Kasumi-1 (cell line): ENCODE measurements at regions not wholly inside any gene's neighbourhood (a gene's known extent, or its start where the extent isn't known, plus 50 kb on each side); places are given as distances from the start of the nearest gene placed in this dataset.

Experiments used
- DNase-seq, 2 experiments: peaks; one replicate each; lab custom pipeline; 2025; lab: John Stamatoyannopoulos, UW

DNA sequence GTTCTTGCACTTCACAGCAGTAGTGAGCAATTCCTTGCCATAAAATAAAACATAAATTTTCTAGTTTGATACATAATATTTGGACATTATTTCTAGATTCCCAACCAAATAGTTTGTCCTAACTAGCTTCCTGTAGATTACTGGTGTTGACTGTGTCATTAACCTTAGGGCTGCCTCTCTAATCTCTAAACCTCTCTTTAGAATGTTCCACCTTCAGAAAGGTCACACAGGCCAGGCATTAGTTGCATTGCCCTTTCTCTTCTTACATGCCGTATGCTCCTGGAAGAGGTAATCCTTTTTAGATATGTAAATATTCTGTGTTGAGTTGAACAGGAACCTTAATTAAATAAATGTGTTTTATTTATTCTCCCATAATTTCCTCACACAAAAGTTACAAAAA is 904.9 kb upstream of the CNTN5 start:
- DNase-seq, result no peak

DNA sequence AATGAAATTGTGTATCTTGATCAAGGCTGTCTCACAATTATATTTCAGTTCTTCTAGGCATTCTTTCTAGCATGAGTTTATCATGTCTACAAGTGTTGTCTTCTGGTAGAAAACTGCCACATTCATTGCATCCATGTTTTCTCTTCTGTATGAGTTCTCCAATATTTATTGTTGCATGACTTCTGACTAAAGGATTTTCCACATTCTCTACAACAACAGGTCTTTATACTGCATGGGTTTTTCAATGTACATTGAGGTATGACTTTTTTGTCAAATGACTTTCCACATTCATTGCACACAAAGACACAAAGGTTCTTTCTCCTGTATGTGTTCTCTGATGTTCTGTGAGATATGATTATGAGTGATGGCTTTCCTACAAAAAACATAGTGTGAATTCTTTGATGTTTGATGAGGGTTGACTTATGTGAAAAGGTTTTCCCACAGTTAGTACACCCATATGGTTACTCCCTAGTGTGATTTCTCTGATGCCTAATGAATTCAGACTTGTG is 890.6 kb upstream of the CNTN5 start:
- no peak for DNase-seq

DNA sequence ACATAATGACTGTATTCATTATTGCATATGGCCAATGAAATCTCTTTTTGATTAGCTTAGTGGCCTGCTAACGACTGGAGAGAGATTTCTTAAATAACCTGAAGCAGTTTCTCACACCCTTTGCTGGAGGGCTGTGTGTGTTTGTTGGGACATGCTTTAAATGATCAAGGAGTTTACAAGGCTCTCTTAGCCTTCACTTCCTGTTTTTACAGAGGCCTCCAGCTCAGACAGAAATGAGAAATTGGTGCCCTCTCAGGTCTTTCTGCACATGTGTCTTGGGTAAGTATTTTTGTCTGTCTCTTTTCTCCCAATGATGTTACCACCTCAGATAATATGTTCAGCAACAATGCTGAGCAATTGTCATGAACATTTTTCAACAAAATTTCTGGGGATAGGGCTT is 884.4 kb upstream of the CNTN5 start:
- DNase-seq, result peak; percentile 14 to 25

DNA sequence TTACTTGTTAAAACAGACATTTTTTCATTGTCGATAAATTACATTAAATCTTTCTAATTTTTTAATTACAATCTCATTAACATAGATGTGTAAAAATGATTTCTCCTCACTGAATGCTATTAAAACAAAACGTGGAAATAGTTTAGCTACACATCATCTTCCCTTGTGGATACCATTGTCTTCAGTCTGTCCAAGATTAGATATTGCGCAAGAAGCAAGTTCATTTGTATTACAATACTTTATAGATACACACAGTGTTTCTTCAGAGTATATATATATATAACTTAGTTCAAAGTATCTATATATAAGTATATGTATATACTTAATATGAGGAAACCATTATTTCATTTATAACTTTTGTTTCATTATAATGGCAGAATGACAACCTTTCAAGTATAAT is 883.3 kb upstream of the CNTN5 start:
- no peak for DNase-seq

DNA sequence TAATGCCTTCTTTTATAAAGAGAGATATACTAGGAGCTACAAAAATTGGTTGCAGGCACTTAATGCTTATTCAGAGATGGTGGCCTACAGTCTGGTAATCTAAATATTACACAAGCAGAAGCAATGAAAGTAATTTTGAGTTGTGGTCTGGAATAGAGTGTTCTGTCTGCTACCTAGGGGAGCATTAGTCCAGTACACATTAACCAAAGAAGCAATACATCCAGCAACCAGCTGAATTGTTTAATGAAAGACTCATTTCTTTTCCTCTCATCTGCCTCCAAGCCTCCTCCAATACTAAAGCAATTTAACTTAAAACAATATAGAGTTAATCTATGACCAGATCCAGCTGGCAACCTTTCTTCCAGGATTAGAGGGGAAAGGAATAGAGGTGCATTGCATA is 877.1 kb upstream of the CNTN5 start:
- DNase-seq, result no peak

DNA sequence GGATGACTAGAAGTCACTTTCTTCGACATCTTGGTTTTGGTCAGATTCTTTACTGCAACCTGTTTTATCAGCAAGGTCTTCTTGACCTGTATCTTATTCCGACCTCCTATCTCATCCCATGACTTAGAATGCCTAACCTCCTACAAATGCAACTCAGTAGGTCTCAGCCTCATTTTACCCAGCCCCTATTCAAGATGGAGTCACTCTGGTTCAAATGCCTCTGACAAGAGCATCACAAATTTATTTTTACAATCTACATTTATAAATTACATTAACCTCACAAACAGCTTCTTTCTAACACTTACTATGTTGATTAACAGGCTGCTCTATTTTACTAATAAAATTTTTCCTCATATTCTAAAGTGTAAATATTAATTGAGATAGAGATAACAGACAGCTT is 867.0 kb upstream of the CNTN5 start:
- no peak for DNase-seq

DNA sequence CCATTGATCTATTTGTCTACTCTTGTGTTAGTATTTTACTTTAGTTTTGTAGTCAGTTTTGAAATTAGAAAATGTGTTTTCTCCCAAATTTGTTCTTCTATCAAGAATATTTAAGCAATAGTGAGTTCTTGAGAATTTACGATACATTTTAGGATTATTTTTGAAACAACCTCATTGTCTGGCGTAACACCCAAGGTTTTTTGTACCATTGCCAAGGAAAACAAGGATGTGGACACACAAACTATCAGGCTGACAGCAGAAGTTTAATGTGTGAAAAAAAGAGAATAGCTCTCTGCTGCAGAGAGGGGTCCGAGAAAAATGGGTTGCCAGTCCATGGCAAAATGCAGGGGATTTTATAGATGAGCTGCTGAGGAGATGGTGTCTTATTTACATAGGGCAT is 865.1 kb upstream of the CNTN5 start:
- DNase-seq, result no peak

DNA sequence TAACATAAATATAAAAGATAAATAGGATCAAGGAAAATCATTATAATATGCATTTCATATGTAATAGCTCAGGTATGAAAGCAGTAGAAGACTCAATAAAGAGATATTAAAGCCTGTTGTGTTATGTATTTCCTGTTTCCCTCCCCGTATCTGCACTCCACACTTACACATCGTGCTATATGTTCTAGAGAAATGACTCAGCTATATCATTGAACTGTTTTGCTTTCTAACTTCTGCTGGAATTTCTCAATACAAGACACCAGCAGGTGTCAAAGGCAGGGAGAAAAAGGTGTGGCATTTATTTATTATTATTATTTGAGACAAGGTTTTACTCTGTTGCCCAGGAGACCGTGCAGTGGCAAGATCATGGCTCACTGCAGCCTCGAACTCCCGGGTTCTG is 842.8 kb upstream of the CNTN5 start:
- no peak for DNase-seq

DNA sequence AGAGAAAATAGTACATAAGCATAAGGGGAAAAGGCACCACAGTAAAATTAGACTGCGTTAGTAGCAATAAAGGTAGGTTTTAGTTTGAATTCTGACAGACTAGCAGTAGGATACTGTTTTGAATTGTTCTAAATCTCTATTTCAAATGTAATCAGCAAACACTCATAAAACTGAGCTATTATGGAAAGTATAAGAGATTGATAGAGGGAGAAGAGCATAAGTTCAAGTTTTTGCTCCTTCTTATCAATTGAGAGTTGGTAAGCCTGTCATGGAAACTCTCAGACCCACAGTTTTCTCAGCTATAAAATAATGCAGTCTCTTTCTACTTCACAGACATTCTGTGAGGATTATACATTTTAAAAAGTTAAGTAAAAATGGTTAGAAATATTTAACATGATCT is 840.2 kb upstream of the CNTN5 start:
- DNase-seq, result no peak

DNA sequence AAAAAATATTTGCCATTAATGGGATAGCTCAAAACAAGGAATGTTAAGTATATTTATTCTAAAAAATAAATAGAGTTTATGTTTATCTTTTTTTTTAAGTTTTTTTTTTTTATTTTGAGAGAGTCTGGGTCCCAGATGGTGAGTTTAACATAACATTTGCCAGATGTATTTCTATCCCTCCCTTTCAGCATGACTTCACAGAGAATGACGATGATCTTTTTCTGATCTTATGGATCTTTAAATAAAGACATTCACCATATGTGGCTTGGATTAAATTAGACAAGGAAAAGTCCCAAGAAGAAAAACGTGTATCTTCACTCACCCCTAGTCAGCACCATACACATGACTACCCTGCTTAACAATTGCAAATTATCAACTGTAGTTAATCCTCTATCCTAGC is 839.8 kb upstream of the CNTN5 start:
- DNase-seq, result no peak

DNA sequence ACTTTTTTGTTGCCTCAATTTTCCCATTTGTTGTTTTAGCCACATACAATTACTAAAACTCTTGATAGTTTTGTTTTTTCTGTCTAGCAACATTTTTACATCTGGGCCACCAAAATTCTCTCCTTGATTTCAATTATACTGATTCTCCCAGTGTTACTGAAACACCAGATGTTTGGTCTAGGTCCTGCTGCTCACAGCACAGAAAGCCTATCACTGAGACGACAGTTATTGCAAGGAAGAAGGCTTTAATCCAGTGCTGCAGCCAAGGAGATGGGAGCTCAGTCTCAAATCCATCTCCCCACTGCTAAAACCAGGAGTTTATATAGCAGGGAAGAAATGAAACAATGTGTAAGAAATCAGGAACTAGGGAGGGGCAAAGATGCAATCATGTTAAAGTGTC is 837.7 kb upstream of the CNTN5 start:
- DNase-seq, result no peak

DNA sequence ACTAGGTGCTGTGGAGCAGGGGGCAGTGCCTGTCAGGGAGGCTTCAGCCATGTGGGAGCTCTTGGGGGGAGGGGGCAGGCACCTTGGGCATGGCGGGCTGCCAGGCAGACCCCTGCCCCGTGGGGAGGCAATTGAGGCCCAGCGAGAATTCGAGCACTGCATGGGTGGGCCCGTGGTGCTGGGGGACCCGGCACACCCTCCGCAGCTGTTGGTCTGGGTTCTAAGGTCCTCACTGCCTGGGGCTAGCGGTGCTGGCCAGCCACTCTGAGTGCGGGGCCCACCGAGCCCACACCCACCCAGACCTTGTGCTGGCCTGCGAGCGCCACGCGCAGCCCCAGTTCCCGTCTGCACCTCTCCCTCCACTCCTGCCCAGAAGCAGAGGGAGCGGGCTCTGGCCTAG is 835.5 kb upstream of the CNTN5 start:
- DNase-seq, result no peak

DNA sequence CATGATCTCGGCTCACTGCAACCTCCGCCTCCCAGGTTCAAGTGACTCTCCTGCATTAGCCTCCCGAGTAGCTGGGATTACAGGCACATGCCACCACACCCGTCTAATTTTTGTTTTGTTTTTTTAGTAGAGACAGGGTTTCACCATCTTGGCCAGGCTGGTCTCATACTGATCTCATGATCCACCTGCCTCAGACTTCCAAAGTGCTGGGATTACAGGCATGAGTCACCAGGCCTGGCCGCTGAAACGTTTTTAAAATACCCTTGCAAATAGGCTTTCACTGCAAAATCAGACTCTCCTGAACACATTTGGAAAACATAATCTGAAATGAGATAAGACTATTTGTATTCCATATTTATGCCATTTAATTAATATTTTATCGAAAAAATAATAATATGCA is 826.1 kb upstream of the CNTN5 start:
- DNase-seq, result no peak

DNA sequence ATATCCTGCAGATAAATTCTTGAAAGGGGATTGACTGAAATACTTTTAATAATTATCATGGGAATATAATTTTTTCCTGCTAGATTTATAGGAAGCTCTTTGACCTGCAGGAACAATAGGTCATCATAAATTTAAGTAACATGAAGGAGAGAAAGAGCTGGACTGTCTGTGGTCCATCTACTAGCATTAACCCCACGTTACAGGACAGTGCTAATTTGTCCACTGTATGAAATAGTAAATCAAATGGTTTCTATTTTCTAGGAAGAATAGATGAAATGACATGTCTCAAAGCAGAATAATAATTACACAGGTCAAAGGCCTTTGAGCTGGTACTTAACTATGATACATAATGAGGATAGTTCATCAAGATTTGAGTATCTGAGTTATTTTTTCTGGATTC is 825.4 kb upstream of the CNTN5 start:
- DNase-seq, result no peak

DNA sequence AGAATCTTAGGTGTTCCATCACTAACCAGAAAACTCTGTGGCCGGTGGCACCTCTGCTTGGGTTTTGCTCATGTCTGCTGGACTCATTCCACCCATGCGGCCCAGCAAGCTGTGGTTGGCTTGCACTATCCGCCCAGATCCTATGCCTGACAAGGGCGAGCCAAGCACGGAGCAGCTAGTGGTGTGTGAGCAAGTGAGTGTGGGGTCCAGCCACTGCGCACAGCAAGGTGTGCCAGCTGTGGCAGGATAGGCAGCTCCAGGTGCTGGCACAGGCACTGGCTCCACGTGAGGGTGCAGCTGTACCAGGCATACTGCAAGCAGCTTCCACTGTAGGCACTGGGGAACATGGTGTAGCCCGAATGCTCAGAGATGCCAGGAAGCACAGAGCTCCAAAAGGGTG is 813.7 kb upstream of the CNTN5 start:
- DNase-seq, result no peak

DNA sequence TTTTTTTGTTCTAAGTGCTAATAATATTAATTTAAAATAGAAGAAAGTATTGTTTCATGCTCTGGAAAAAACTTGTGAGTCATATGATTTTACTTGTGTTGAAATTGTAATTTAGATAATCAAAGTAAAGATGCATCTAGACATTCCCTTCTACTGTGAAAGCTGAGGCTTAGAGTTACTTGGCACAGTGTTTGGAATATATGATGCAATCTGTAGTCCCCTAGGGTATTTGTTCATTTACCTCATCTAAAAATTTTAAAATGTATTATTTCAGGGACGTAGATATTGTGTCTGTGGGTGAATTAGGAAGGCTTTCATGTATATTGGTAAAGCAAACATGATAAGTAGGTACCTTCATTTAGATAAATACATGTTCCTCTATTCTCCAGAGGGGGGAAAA is 793.5 kb upstream of the CNTN5 start:
- no peak for DNase-seq

DNA sequence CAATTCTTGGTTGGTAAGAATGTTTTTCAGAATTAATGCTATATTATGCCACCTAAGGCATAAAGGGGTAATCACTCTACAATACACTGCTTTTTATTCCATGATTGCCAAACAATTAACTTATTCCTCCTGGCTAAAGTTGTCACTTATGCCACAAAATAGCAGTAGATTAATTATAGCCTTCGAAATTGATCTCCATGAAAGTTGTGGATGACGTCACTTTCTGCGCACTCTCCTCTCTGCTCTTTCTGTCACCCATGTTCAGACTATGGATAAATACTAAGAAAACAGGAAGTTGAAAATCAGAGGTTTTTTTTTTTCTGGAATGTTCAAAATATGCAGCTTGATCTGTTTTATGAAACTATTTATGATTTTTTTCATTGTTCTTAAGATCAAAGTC is 790.1 kb upstream of the CNTN5 start:
- DNase-seq, result no peak

DNA sequence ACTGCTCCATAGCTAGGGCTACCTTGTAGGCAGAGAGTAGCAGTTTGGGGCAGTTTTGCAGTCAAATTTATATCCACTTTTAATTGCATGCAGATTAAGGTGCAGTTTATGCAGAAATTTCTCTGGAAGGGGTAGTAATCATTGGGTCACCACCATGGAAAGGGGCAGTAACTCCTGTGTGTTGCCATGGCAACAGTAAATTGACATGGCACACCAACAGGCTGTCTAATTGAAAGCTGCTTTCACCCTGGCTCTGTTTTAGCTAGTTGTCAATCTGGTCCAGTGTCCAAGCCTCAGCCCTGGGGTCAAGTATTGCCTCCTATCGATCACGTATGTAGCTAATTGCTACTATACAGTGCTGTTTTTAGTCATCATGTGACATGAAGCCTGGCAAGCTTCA is 786.1 kb upstream of the CNTN5 start:
- no peak for DNase-seq

DNA sequence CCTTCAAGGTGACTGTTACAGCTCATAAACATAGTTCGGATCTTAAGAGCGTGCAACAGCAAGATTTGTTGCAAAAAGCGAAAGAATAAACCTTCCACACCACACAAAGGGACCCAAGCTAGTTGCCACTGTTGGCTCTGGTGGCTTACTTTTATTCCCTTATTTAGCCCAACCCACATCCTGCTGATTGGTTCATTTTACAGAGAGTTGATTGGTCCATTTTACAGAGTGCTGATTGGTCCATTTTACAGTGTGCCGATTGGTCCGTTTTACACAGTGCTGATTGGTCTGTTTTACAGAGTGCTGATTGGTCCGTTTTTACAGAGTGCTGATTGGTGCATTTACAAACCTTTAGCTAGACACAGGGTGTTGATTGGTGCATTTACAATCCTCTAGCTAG is 776.9 kb upstream of the CNTN5 start:
- DNase-seq, result no peak

DNA sequence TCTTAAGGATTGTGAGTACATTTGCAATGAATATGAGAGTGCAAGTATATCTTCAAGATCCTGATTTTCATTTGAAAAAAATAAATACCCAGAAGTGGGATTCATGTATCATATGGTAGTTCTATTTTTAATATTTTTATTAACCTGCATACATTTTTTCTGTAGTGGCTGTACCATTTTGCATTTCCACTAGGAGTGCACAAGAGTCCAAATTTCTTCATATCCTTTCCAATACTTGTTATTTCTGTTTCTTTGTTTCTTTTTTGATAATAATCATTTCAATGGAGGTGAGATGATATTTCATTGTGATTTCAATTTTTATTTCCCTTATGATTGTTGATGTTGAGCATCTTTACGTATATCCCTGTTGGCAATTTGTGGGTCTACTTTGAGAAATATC is 759.8 kb upstream of the CNTN5 start:
- DNase-seq, result peak; percentile 31 to 54

DNA sequence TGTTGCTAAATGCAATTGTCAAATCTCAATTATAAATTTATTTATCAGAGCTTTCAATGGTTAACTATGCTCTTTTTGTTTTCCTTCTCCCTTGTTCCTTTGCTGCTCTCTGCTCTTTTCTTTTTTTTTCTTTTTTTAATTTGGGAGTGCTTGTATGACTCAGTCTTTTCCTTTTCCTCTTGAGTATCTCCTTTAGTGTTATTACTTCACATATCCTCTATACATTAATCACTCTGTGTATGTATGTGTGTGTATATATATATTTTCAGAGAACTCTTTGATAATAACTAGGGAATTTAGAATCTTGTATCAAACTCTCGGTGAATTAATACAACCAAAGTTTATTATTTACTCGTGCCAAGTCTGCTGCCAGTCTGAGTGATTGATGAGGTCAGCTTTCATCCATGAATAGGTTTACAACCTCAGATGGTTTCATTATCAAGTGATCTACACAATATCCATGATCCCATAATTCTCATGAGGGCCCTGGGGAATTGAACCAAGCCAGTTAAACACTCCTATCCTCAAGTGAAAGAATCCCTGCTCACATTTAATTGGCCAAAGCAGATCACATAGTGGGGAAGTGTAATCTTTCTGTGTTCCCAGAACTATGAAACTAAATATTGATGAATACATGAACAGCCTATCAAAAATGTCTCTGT is 743.4 kb upstream of the CNTN5 start:
- no peak for DNase-seq

DNA sequence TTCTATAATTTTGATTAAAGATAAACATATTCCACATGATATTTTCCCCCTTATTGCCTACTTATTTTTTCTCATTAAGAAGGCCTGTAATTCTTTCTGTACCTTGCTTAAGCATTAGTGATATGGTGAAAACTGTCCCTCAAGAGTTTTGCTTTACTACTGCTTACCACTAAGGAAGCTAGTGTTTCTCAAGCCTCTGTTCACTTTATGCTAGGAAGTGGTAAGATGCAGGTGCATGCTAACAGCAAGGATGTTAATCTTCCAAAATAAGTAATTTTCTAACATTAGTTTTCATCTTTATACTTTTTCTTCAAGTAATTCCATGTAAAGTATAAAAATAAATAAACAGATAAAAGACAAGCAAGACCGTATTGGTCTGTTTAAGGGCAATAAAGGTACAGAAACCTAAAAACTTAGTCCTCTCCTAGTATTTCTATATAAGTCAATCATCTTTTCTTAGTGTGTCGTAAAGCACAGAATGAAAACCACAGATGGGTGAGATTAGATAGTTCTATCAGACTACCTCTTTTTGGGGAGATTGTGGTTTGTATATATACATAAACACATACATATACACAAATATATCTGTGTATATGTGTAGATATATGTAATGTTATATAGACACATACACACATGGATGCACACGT is 731.0 kb upstream of the CNTN5 start:
- no peak for DNase-seq

DNA sequence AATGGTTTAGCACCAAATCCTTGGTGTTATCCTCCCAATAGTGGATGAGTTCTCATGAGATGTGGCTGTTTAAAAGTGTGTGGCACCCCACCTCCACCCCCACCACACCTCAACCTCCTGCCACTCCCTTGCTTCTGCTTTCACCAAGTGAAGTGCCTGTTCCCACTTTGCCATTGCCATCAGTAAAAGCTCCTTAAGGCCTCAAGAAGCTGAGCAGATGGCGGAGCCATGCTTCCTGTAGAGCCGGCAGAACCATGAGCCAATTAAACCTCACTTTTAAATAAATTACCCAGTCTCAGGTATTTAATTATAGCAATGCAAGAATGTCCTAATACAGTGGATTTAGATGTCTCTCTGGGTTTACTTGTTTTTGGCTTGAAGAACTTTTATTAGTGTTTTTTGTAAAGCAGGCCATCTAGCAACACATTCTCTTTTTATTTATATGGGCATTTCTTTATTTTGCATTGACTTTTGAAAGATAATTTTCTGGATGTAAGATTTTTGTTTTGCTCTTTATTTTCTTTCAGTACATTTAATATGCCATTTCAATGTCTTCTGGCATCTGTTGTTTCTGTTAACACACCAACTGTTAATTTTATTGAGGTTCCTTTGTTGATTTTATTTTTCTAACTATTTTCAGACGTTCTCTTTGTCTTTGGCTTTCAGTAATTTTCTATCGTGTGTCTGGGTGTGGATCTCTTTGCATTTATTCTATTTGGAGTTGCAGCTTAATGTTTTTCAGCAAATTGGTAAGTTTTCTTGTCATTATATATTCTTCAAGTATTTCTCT is 724.5 kb upstream of the CNTN5 start:
- no peak for DNase-seq
